Transverse colon (tissue), 4 donors: ENCODE measurements at regions not wholly inside any gene's neighbourhood (a gene's known extent, or its start where the extent isn't known, plus 50 kb on each side); places are given as distances from the start of the nearest gene placed in this dataset.

Source experiments
- DNase-seq: peaks from one replicate; pipeline ENCODE4 v3.0.0-alpha.2; 2019
- H3K27ac ChIP-seq, 4 donors: fragments of 200-600 bp; sonication (generic); 2 replicates each; pipeline ENCODE4 v1.5.1; 2016 to 2018; ENCODE audit warnings: inconsistent platforms in 4 of 4
- H3K27me3 ChIP-seq: fragments of 200-600 bp; sonication (generic); 2 replicates; pipeline ENCODE4 v1.5.1; 2017; ENCODE audit warnings: inconsistent platforms
- H3K36me3 ChIP-seq, 4 donors: fragments of 200-600 bp; sonication (generic); 2 replicates each; pipeline ENCODE4 v1.5.1; 2017 to 2019; ENCODE audit warnings: inconsistent platforms in 4 of 4
- H3K4me1 ChIP-seq, 4 donors: fragments of 200-600 bp; sonication (generic); 2 replicates each; pipeline ENCODE4 v1.5.1; 2017 to 2020; ENCODE audit warnings: inconsistent platforms in 4 of 4
- H3K4me3 ChIP-seq, 4 donors: fragments of 200-600 bp; sonication (generic); 1 replicate in 1 of 4; 2 replicates in 3 of 4; pipeline versions ENCODE4 v1.5.1 to v1.6.1; 2017 to 2019; ENCODE audit warnings: inconsistent platforms in 4 of 4
- H3K9me3 ChIP-seq, 2 donors: fragments of 200-600 bp; sonication (generic); 2 replicates each; pipeline ENCODE4 v1.5.1; 2017 to 2019; ENCODE audit warnings: inconsistent platforms in 2 of 2
- EP300 ChIP-seq: sonication (generic); formaldehyde crosslinking; IDR thresholded peaks from one replicate; pipeline ENCODE4 v1.6.1; 2017; ENCODE audit warnings: antibody characterized with exemption, low read depth
- POLR2A ChIP-seq: fragments of 450-650 bp; IDR thresholded peaks from one replicate; pipeline ENCODE4 v1.6.1; 2016; ENCODE audit warnings: antibody characterized with exemption, mild to moderate bottlenecking, moderate library complexity
- POLR2AphosphoS5 ChIP-seq, 3 donors: sonication (generic); formaldehyde crosslinking; IDR thresholded peaks; one replicate each; pipeline ENCODE4 v1.6.1; 2016; ENCODE audit warnings: antibody characterized with exemption in 3 of 3
- WGBS, 2 donors: methylation state at CpG; one replicate each; pipeline ENCODE4 v1.1.5; 2018; ENCODE audit warnings: low coverage in 1 of 2; 5-methylcytosine and 5-hydroxymethylcytosine counted together
- in situ Hi-C, 4 donors: fragments of 200-750 bp; cut with MboI; loops; one replicate each; pipeline versions ENCODE4 v1.15.0 to v1.15.1; 2017; ENCODE audit warnings: low sequenced_read_pairs in 3 of 4, low pct_ligation_motif_present in 1 of 4, low pct_unique_long_range_greater_than_20kb in 1 of 4
- intact Hi-C: fragments of 100-400 bp; cut with DNase I; formaldehyde crosslinking; loops from one replicate; pipeline ENCODE4 v1.15.1; 2023; ENCODE audit warnings: low total_unique reads
- TF ChIP-seq, protein P1 (sequence below), 5 experiments: fragments of 200-600 bp in 3 of 5; fragments of 450-650 bp in 2 of 5; sonication (generic) in 3 of 5; IDR thresholded peaks; 1 replicate in 2 of 5; 2 replicates in 3 of 5; pipeline ENCODE4 v1.5.1; 2016 to 2017; ENCODE audit warnings: antibody characterized with exemption in 5 of 5, inconsistent platforms in 3 of 5, mild to moderate bottlenecking in 2 of 5, moderate library complexity in 1 of 5

DNA sequence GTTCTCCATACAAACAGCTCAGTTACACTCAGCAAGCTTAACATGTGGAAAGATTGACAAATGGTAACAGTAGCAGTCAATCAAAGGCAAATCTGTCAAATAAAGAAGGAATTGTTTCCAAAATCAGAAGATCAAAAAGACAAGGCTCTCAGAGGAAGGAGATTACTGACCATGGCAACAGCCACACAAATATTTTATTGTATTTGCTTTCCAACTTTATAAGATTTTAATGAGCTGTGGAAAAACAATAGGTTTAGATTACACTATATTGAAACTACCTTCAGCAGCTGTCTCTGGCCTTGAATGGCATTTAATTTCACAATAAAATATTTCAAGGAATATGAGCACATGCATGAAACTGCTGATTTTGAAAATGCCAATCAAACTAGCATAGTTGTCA, 1143.9 kb upstream of the GJE1 start:
- in situ Hi-C loops (no loop called here), intact Hi-C loops (no loop called here)

DNA sequence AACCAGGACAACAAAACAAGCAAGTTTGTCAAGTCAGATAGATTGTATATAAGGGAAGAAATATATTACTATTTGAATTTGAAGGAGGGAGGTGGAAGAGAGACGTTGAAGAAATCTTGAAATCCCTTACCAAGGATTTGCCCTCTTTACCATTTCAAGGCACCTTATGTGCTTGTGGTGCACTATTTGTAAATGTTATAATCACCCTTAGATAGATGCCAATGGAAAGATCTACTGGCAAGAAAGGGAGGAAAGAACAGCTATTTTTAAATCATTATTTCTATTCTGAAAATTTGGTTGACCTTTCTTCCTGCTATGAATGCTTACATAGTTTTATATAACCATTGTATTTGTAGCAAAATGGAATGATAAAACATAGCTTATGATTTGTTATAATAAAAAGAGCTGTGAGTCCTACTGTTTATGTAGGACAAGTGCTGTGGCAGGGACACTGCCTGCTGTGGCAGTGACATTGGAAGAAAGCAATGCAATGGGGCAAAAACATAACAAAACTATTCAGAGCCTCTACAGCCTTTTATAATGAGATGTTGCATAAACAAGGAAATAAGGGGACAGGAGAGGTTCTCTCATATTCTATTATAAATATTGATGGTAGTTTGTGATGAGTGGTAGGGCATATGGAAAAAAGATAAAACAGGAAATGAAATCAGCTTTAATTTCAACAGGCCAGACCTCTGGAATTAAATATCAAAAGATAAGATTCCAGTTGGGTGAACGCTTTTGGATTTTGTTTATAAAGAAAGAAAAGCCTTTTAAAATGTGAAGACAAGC, 1145.2 kb upstream of the GJE1 start:
- Histone ChIP-seq H3K27me3 (no peaks in the 10 kb centered on the region), H3K36me3 (no peaks in the 10 kb centered on the region), H3K4me3 (no peak overlapping the region), H3K9me3 (no peaks in the 10 kb centered on the region), H3K4me1 (peaks cover 0 to 7% (median 2%) of the 10 kb centered on the region in 4 donors), H3K27ac (no peak overlapping the region)
- TF ChIP-seq EP300 (no peak), POLR2A (no peak), POLR2AphosphoS5 (IDR thresholded peaks at IDR 0.05) (no peak)
- TF ChIP-seq, protein P1, sequence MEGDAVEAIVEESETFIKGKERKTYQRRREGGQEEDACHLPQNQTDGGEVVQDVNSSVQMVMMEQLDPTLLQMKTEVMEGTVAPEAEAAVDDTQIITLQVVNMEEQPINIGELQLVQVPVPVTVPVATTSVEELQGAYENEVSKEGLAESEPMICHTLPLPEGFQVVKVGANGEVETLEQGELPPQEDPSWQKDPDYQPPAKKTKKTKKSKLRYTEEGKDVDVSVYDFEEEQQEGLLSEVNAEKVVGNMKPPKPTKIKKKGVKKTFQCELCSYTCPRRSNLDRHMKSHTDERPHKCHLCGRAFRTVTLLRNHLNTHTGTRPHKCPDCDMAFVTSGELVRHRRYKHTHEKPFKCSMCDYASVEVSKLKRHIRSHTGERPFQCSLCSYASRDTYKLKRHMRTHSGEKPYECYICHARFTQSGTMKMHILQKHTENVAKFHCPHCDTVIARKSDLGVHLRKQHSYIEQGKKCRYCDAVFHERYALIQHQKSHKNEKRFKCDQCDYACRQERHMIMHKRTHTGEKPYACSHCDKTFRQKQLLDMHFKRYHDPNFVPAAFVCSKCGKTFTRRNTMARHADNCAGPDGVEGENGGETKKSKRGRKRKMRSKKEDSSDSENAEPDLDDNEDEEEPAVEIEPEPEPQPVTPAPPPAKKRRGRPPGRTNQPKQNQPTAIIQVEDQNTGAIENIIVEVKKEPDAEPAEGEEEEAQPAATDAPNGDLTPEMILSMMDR (IDR thresholded peaks at IDR 0.05): no peak
- in situ Hi-C loops: no loop called here
- DNase-seq: no peak
- WGBS, 2 donors: 73 to 75% methylated on average over 2 of the region's 2 CpGs
- intact Hi-C loops: no loop called here

More for the DNA sequence above, 1143.9 kb upstream of the GJE1 start:
- DNase-seq: no peak
- Histone ChIP-seq H3K9me3 (peaks cover 0 to 2% of the 10 kb centered on the region in 2 donors), H3K36me3 (no peaks in the 10 kb centered on the region), H3K27me3 (no peaks in the 10 kb centered on the region), H3K4me1 (peaks cover 0 to 7% (median 2%) of the 10 kb centered on the region in 4 donors), H3K4me3 (no peak overlapping the region), H3K27ac (no peak overlapping the region)
- TF ChIP-seq EP300 (no peak), POLR2A (no peak), POLR2AphosphoS5 (IDR thresholded peaks at IDR 0.05) (no peak)
- TF ChIP-seq, protein P1 (IDR thresholded peaks at IDR 0.05): no peak

DNA sequence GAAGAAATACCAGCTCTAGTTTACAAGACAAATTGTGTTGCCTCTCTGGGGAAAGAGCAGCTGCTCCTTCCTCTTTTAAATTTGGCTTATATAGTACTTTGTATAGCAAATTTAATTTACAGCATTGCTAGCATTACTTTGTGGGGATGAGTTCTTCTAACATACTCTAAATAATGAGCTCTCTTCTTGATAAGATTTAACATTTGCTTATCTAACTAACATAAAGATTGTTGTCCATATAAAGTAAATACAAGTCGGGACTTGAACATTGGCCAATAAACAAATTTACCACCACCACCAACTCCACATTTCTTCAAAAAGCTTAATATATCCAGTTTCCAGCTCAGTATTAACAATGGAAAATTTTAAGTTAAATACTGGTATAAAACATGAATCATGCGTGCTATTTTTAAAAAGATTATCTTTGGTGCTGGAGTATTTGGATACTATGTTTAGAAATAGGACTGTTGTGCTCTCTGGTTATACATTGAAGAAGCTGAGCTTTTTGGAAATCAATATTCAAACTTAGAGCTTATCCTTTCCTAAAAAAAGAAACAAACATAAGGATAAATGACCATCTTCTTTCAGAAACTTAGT, 1146.9 kb upstream of the GJE1 start:
- H3K4me1 ChIP-seq: peaks cover 0 to 7% (median 2%) of the 10 kb centered on the region in 4 donors
- DNase-seq: no peak
- TF ChIP-seq POLR2A (no peak), EP300 (no peak), POLR2AphosphoS5 (IDR thresholded peaks at IDR 0.05) (no peak)
- TF ChIP-seq, protein P1 (IDR thresholded peaks at IDR 0.05): no peak
- H3K36me3 ChIP-seq: no peaks in the 10 kb centered on the region
- no peak overlapping the region for H3K4me3 ChIP-seq
- intact Hi-C loops (no loop called here), in situ Hi-C loops (no loop called here)
- 42 to 46% methylated on average over 2 of the region's 2 CpGs for WGBS, 2 donors
- no peaks in the 10 kb centered on the region for H3K9me3 ChIP-seq
- no peak overlapping the region for H3K27ac ChIP-seq
- H3K27me3 ChIP-seq: no peaks in the 10 kb centered on the region

DNA sequence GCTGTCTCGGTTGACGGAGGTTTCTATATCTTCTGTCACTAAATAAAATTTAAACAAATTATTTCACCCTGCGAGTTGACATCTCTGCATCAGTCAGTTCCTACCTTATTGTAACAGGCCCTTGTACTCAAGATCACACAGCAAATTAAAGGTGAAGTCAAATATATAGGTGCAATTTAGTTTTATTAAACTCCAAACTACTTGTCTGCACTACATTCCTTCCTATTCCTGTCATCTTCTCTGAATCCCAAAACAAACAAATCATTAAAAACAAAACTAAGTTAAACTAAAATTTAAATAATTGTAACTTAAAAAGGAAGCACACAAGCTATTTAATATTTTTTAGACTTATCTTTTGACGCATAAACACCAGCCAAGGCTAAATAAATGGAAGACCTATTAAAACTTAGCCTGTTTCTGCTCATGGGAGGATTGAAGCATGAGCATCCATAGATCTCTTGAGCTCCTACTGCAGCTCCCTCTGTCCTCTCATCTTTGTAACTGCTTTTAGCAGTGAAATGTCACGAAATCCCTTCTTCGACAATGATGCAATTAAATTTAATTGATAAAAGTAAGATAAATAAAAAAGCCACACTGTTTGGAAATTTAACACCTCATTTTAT, 1152.3 kb upstream of the GJE1 start:
- H3K36me3 ChIP-seq: no peaks in the 10 kb centered on the region
- H3K9me3 ChIP-seq: no peaks in the 10 kb centered on the region
- DNase-seq: no peak
- in situ Hi-C loops: no loop called here
- peaks cover 0 to 13% (median 0%) of the 10 kb centered on the region in 4 donors for H3K4me1 ChIP-seq
- WGBS, 2 donors: 53 to 65% methylated on average over 5 to 6 of the region's 6 CpGs
- intact Hi-C loops: no loop called here
- peak overlapping the region in 2 of 4 donors; percentile 16 to 22 for H3K27ac ChIP-seq
- no peak overlapping the region for H3K4me3 ChIP-seq
- TF ChIP-seq POLR2AphosphoS5 (IDR thresholded peaks at IDR 0.05) (no peak), POLR2A (no peak), EP300 (no peak)
- TF ChIP-seq, protein P1 (IDR thresholded peaks at IDR 0.05): no peak
- no peaks in the 10 kb centered on the region for H3K27me3 ChIP-seq
